Osteoblast (primary cell): ENCODE measurements at regions not wholly inside any gene's neighbourhood (a gene's known extent, or its start where the extent isn't known, plus 50 kb on each side); places are given as distances from the start of the nearest gene placed in this dataset.

Experiments used
- DNase-seq: peaks from one replicate; pipeline ENCODE4 v3.0.0; 2011; ENCODE audit warnings: low spot score, mixed read lengths; ENCODE audit not compliant: insufficient read length; ENCODE audit errors: missing footprints
- H2AFZ ChIP-seq: 2 replicates; pipeline ENCODE4 v1.6.0; 2011; ENCODE audit warnings: mild to moderate bottlenecking, low read length
- H3K27ac ChIP-seq: 2 replicates; pipeline ENCODE4 v1.5.1; 2011; ENCODE audit warnings: mild to moderate bottlenecking, low read depth, low read length, moderate library complexity
- H3K27me3 ChIP-seq: 2 replicates; pipeline ENCODE4 v1.6.0; 2012; ENCODE audit warnings: mild to moderate bottlenecking, control low read depth, inconsistent platforms, low read length, moderate library complexity; ENCODE audit not compliant: insufficient read depth
- H3K36me3 ChIP-seq: 2 replicates; pipeline ENCODE4 v1.5.1; 2011; ENCODE audit warnings: mild to moderate bottlenecking, low read length, control low read depth, moderate library complexity; ENCODE audit not compliant: insufficient read depth
- H3K4me1 ChIP-seq: 2 replicates; pipeline ENCODE4 v1.5.1; 2011; ENCODE audit warnings: mild to moderate bottlenecking, low read length, control low read depth, moderate library complexity; ENCODE audit not compliant: insufficient read depth
- H3K4me2 ChIP-seq: 2 replicates; pipeline ENCODE4 v1.6.0; 2011; ENCODE audit warnings: mild to moderate bottlenecking, low read length; ENCODE audit not compliant: insufficient read depth
- H3K4me3 ChIP-seq: fragments of 200-600 bp; sonication (generic); 3 replicates; pipeline ENCODE4 v1.5.1; 2012; ENCODE audit warnings: mild to moderate bottlenecking, low read length, inconsistent platforms; ENCODE audit not compliant: insufficient read depth
- H3K79me2 ChIP-seq: 2 replicates; pipeline ENCODE4 v1.6.0; 2012; ENCODE audit warnings: mild to moderate bottlenecking, low read length, control low read depth, inconsistent platforms; ENCODE audit not compliant: insufficient read depth
- H3K9me3 ChIP-seq: 2 replicates; pipeline ENCODE4 v1.5.1; 2011; ENCODE audit warnings: low read depth, low read length, control low read depth
- H4K20me1 ChIP-seq: 2 replicates; pipeline ENCODE4 v1.6.0; 2012; ENCODE audit warnings: mild to moderate bottlenecking, low read length, control low read depth; ENCODE audit not compliant: insufficient read depth
- CTCF ChIP-seq: IDR thresholded peaks from 2 replicates; pipeline ENCODE4 v1.5.1; 2011; ENCODE audit warnings: mild to moderate bottlenecking, low read depth, low read length, moderate library complexity; ENCODE audit errors: extremely low read depth

GRCh38 chr7:115850774-115851173, 179.8 kb downstream of the TFEC start:
- H3K27ac ChIP-seq = no peak overlapping the region
- no peaks in the 10 kb centered on the region for H3K36me3 ChIP-seq
- peaks cover 3% of the 10 kb centered on the region for H3K27me3 ChIP-seq
- no peaks in the 10 kb centered on the region for H3K79me2 ChIP-seq
- H4K20me1 ChIP-seq = no peaks in the 10 kb centered on the region
- no peak for DNase-seq
- H2AFZ ChIP-seq = no peak overlapping the region
- no peaks in the 10 kb centered on the region for H3K9me3 ChIP-seq
- H3K4me2 ChIP-seq = no peak overlapping the region
- no peak for TF ChIP-seq CTCF
- no peaks in the 10 kb centered on the region for H3K4me1 ChIP-seq
- H3K4me3 ChIP-seq = no peak overlapping the region

GRCh38 chr7:115844857-115845256, 185.7 kb downstream of the TFEC start:
- DNase-seq = peak; percentile 71
- no peak for TF ChIP-seq CTCF
- Histone ChIP-seq H2AFZ (no peak overlapping the region), H3K27ac (no peak overlapping the region), H3K27me3 (no peaks in the 10 kb centered on the region), H3K36me3 (no peaks in the 10 kb centered on the region), H3K4me3 (no peak overlapping the region), H3K9me3 (no peaks in the 10 kb centered on the region), H4K20me1 (no peaks in the 10 kb centered on the region), H3K4me2 (no peak overlapping the region), H3K4me1 (no peaks in the 10 kb centered on the region), H3K79me2 (no peaks in the 10 kb centered on the region)

- H3K27ac ChIP-seq = no peak overlapping the region
- no peaks in the 10 kb centered on the region for H3K27me3 ChIP-seq
- H3K4me3 ChIP-seq = no peak overlapping the region
- H3K79me2 ChIP-seq = no peaks in the 10 kb centered on the region
- no peaks in the 10 kb centered on the region for H3K4me1 ChIP-seq
- peak overlapping the region; percentile 33 for H2AFZ ChIP-seq
- DNase-seq = no peak
- no peaks in the 10 kb centered on the region for H4K20me1 ChIP-seq
- no peaks in the 10 kb centered on the region for H3K9me3 ChIP-seq
- TF ChIP-seq CTCF = no peak
- H3K36me3 ChIP-seq = no peaks in the 10 kb centered on the region
- H3K4me2 ChIP-seq = no peak overlapping the region
Measured at GRCh38 chr7:115840702-115841101, 189.9 kb downstream of the TFEC start.

- Histone ChIP-seq H3K4me3 (no peak overlapping the region), H3K4me2 (no peak overlapping the region), H3K9me3 (no peaks in the 10 kb centered on the region), H3K27me3 (no peaks in the 10 kb centered on the region), H3K4me1 (no peaks in the 10 kb centered on the region), H3K27ac (no peak overlapping the region), H4K20me1 (no peaks in the 10 kb centered on the region), H2AFZ (no peak overlapping the region), H3K79me2 (no peaks in the 10 kb centered on the region), H3K36me3 (no peaks in the 10 kb centered on the region)
- TF ChIP-seq CTCF = no peak
- DNase-seq = no peak
Measured at GRCh38 chr7:115838829-115839228, 191.7 kb downstream of the TFEC start.
